ENCODE measurements at regions not wholly inside any gene's neighbourhood (a gene's known extent, or its start where the extent isn't known, plus 50 kb on each side); places are given as distances from the start of the nearest gene placed in this dataset.

DNA sequence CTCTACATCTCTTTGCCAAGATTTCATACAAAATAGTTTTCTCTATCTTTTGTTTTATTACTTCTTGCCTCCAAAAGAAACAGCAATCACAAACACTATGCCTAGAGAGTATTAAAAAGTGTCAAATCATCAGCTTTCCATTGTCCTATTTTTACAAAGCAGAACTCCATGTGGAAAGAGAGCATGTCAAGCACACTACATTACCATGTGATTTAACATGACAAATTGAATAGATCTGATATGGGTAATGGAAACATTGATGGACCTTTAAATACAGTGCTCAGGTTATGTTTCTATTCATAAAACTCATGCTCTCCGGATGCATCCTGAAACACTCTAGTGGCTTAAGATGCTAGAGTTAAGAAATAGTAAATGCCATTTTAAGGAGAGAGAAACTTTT lies 791.4 kb upstream of the CTNND2 start:
- H3K36me3 ChIP-seq (ENCODE audit: insufficient read depth, low read length): no peaks in the 10 kb centered on the region
- no peak overlapping the region for H3K4me2 ChIP-seq (ENCODE audit: low read depth, low read length, poor library complexity, severe bottlenecking)
- H3K9ac ChIP-seq (ENCODE audit: low read length): no peak overlapping the region
- H3K79me2 ChIP-seq (ENCODE audit: low read length): no peaks in the 10 kb centered on the region
- no peak for DNase-seq
- no peak overlapping the region for H2AFZ ChIP-seq (ENCODE audit: low read length)
- no peaks in the 10 kb centered on the region for H3K4me1 ChIP-seq (ENCODE audit: low read length)
- no peak overlapping the region for H3K4me3 ChIP-seq (ENCODE audit: low read length)
- H3K27ac ChIP-seq (ENCODE audit: low read length): no peak overlapping the region
- H3K9me3 ChIP-seq (ENCODE audit: low read length): peaks cover 25% of the 10 kb centered on the region
- no peaks in the 10 kb centered on the region for H3K9me2 ChIP-seq (replicated peaks; ENCODE audit: insufficient read depth, low read length)
- H4K20me1 ChIP-seq (ENCODE audit: insufficient read depth, low read depth, low read length): no peaks in the 10 kb centered on the region
- H3K27me3 ChIP-seq (ENCODE audit: low read length): no peaks in the 10 kb centered on the region

DNA sequence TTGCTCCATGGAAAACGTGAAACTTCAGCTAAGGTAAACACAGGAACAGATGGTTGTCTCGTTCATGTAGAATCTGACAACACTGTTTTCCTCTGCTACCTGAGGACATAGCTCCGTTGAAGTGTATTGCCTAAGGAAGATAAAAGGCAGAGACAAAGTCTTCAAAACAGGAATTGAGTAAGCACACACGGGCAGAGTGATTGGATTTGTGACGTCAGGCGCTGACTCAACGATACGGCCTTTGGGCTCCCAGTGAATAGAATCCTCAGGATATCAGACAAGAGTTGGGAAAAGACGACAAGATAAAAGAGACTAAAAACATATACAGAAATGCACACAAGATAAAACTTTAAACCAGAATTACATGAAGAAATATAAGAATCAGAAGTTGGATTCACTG lies 787.1 kb upstream of the CTNND2 start:
- no peaks in the 10 kb centered on the region for H3K79me2 ChIP-seq (ENCODE audit: low read length)
- H3K9ac ChIP-seq (ENCODE audit: low read length): no peak overlapping the region
- H3K27me3 ChIP-seq (ENCODE audit: low read length): no peaks in the 10 kb centered on the region
- H4K20me1 ChIP-seq (ENCODE audit: insufficient read depth, low read depth, low read length): no peaks in the 10 kb centered on the region
- H3K4me3 ChIP-seq (ENCODE audit: low read length): no peak overlapping the region
- no peak overlapping the region for H3K4me2 ChIP-seq (ENCODE audit: low read depth, low read length, poor library complexity, severe bottlenecking)
- H3K27ac ChIP-seq (ENCODE audit: low read length): no peak overlapping the region
- H3K4me1 ChIP-seq (ENCODE audit: low read length): no peaks in the 10 kb centered on the region
- no peak for DNase-seq
- no peak overlapping the region for H2AFZ ChIP-seq (ENCODE audit: low read length)
- peaks cover 22% of the 10 kb centered on the region for H3K9me3 ChIP-seq (ENCODE audit: low read length)
- H3K36me3 ChIP-seq (ENCODE audit: insufficient read depth, low read length): no peaks in the 10 kb centered on the region
- H3K9me2 ChIP-seq (replicated peaks; ENCODE audit: insufficient read depth, low read length): no peaks in the 10 kb centered on the region

DNA sequence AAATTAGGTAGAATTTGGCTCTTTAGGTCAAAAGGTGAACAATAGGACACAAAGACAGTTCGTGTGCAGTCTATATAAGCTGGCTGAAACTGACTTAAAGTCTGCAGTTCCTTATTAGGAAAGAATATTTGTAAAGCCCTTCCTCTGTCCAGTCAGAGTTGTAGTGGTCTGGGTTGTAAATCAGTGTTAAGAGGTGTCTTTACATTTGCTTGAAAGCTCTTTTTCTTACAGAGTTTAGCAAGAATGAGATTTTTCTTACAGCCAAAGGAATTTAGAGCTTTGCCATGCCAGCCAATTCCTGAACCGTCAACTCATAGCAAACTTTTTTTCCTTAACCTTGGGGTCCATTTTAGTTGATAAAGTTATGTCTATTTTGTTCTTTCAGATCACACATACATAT lies 786.1 kb upstream of the CTNND2 start:
- H3K9ac ChIP-seq (ENCODE audit: low read length): no peak overlapping the region
- H3K4me1 ChIP-seq (ENCODE audit: low read length): no peaks in the 10 kb centered on the region
- no peaks in the 10 kb centered on the region for H3K36me3 ChIP-seq (ENCODE audit: insufficient read depth, low read length)
- no peak for DNase-seq
- H3K4me2 ChIP-seq (ENCODE audit: low read depth, low read length, poor library complexity, severe bottlenecking): no peak overlapping the region
- H3K9me3 ChIP-seq (ENCODE audit: low read length): peaks cover 28% of the 10 kb centered on the region
- no peaks in the 10 kb centered on the region for H4K20me1 ChIP-seq (ENCODE audit: insufficient read depth, low read depth, low read length)
- H3K4me3 ChIP-seq (ENCODE audit: low read length): no peak overlapping the region
- no peaks in the 10 kb centered on the region for H3K79me2 ChIP-seq (ENCODE audit: low read length)
- H3K27ac ChIP-seq (ENCODE audit: low read length): no peak overlapping the region
- H3K9me2 ChIP-seq (replicated peaks; ENCODE audit: insufficient read depth, low read length): no peaks in the 10 kb centered on the region
- no peaks in the 10 kb centered on the region for H3K27me3 ChIP-seq (ENCODE audit: low read length)
- no peak overlapping the region for H2AFZ ChIP-seq (ENCODE audit: low read length)

DNA sequence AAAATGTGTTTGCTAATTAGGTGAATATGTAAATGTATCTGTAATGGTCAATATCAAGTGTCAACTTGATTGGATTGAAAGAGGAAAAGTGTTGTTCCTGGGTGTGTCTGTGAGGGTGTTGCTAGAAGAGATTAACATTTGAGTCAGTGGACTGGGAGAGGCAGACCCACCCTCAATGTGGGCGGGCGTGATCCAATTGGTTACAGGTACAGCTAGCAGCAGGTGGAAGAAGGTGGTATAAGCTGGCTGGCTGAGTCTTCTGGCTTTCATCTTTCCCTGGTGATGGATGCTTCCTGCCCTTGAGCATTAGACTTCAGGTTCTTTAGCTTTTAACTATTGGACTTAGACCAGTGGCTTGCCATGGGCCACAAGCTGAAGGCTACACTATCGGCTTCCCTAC lies 779.0 kb upstream of the CTNND2 start:
- H3K79me2 ChIP-seq (ENCODE audit: low read length): no peaks in the 10 kb centered on the region
- H3K9ac ChIP-seq (ENCODE audit: low read length): no peak overlapping the region
- H3K9me2 ChIP-seq (replicated peaks; ENCODE audit: insufficient read depth, low read length): no peaks in the 10 kb centered on the region
- H4K20me1 ChIP-seq (ENCODE audit: insufficient read depth, low read depth, low read length): no peaks in the 10 kb centered on the region
- H2AFZ ChIP-seq (ENCODE audit: low read length): no peak overlapping the region
- no peak overlapping the region for H3K4me2 ChIP-seq (ENCODE audit: low read depth, low read length, poor library complexity, severe bottlenecking)
- H3K27ac ChIP-seq (ENCODE audit: low read length): no peak overlapping the region
- no peaks in the 10 kb centered on the region for H3K36me3 ChIP-seq (ENCODE audit: insufficient read depth, low read length)
- H3K4me3 ChIP-seq (ENCODE audit: low read length): no peak overlapping the region
- DNase-seq: no peak
- H3K4me1 ChIP-seq (ENCODE audit: low read length): no peaks in the 10 kb centered on the region
- H3K9me3 ChIP-seq (ENCODE audit: low read length): peaks cover 34% of the 10 kb centered on the region
- no peaks in the 10 kb centered on the region for H3K27me3 ChIP-seq (ENCODE audit: low read length)

DNA sequence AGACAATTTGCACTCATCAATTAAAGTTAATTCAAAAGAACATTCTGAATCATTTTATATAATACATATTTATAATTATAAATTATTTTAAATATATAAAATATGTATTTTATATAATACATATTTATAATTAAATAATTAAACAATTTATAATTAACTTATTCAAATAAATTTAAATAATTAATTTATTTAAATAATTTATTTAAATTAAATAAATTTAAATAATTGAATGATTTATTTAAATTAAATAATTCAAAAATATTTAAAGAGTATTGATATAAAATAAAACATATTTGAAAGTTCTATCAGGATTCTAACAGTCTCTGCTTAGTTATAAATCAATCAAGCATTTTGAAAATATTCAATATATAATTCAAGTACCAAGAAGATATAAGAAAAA lies 775.5 kb upstream of the CTNND2 start:
- no peaks in the 10 kb centered on the region for H3K9me2 ChIP-seq (replicated peaks; ENCODE audit: insufficient read depth, low read length)
- no peaks in the 10 kb centered on the region for H3K4me1 ChIP-seq (ENCODE audit: low read length)
- H3K79me2 ChIP-seq (ENCODE audit: low read length): no peaks in the 10 kb centered on the region
- no peaks in the 10 kb centered on the region for H3K27me3 ChIP-seq (ENCODE audit: low read length)
- H4K20me1 ChIP-seq (ENCODE audit: insufficient read depth, low read depth, low read length): no peaks in the 10 kb centered on the region
- DNase-seq: no peak
- H3K9ac ChIP-seq (ENCODE audit: low read length): no peak overlapping the region
- H2AFZ ChIP-seq (ENCODE audit: low read length): no peak overlapping the region
- H3K4me2 ChIP-seq (ENCODE audit: low read depth, low read length, poor library complexity, severe bottlenecking): no peak overlapping the region
- no peaks in the 10 kb centered on the region for H3K36me3 ChIP-seq (ENCODE audit: insufficient read depth, low read length)
- no peak overlapping the region for H3K4me3 ChIP-seq (ENCODE audit: low read length)
- peaks cover 34% of the 10 kb centered on the region for H3K9me3 ChIP-seq (ENCODE audit: low read length)
- no peak overlapping the region for H3K27ac ChIP-seq (ENCODE audit: low read length)

DNA sequence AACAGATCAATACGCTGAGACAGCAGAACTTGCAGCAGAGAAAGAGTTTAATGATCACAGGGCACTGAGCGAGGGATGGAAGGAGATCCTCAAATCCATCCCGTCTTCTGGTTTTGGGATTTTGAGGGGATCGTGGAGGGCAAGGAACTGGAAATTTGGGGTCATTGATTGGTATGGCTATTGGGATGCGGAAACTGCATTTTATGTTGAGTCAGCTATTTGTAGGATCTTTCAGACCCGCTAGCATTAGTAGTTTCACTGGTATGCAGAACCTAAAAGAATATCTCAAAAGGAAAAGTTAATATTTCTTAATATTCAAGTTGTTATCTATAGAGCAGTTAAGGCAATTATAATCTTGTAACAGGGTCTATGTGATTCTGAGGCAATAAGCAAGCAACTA lies 771.7 kb upstream of the CTNND2 start:
- Histone ChIP-seq H3K9ac (ENCODE audit: low read length) (no peak overlapping the region), H3K4me3 (ENCODE audit: low read length) (no peak overlapping the region), H3K9me3 (ENCODE audit: low read length) (peaks cover 25% of the 10 kb centered on the region), H4K20me1 (ENCODE audit: insufficient read depth, low read depth, low read length) (no peaks in the 10 kb centered on the region), H3K79me2 (ENCODE audit: low read length) (no peaks in the 10 kb centered on the region), H2AFZ (ENCODE audit: low read length) (no peak overlapping the region), H3K9me2 (replicated peaks; ENCODE audit: insufficient read depth, low read length) (no peaks in the 10 kb centered on the region), H3K4me2 (ENCODE audit: low read depth, low read length, poor library complexity, severe bottlenecking) (no peak overlapping the region), H3K27ac (ENCODE audit: low read length) (no peak overlapping the region), H3K36me3 (ENCODE audit: insufficient read depth, low read length) (no peaks in the 10 kb centered on the region), H3K27me3 (ENCODE audit: low read length) (no peaks in the 10 kb centered on the region), H3K4me1 (ENCODE audit: low read length) (no peaks in the 10 kb centered on the region)
- no peak for DNase-seq

DNA sequence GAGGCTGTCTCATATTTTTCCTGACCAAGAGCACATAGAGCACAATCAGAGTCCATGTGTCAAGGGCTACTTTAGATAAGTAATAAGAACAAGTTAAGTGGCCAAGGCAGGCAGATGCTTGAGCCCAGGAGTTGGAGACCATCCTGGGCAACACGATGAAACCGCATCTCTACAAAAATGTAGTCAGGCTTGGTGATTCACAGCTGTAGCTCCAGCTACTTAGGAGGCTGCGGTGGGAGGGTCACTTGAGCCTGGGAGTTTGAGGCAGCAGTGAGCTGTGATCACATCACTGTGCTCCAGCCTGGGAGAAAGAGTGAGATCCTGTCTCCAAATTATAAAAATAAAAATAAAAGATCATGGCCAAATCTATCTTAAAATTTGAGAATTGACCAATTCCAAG lies 767.9 kb upstream of the CTNND2 start:
- Histone ChIP-seq H4K20me1 (ENCODE audit: insufficient read depth, low read depth, low read length) (no peaks in the 10 kb centered on the region), H3K4me2 (ENCODE audit: low read depth, low read length, poor library complexity, severe bottlenecking) (no peak overlapping the region), H3K9ac (ENCODE audit: low read length) (no peak overlapping the region), H2AFZ (ENCODE audit: low read length) (no peak overlapping the region), H3K4me3 (ENCODE audit: low read length) (no peak overlapping the region), H3K27me3 (ENCODE audit: low read length) (no peaks in the 10 kb centered on the region), H3K79me2 (ENCODE audit: low read length) (no peaks in the 10 kb centered on the region), H3K4me1 (ENCODE audit: low read length) (no peaks in the 10 kb centered on the region), H3K36me3 (ENCODE audit: insufficient read depth, low read length) (no peaks in the 10 kb centered on the region), H3K9me2 (replicated peaks; ENCODE audit: insufficient read depth, low read length) (no peaks in the 10 kb centered on the region), H3K9me3 (ENCODE audit: low read length) (peaks cover 20% of the 10 kb centered on the region), H3K27ac (ENCODE audit: low read length) (no peak overlapping the region)
- no peak for DNase-seq

DNA sequence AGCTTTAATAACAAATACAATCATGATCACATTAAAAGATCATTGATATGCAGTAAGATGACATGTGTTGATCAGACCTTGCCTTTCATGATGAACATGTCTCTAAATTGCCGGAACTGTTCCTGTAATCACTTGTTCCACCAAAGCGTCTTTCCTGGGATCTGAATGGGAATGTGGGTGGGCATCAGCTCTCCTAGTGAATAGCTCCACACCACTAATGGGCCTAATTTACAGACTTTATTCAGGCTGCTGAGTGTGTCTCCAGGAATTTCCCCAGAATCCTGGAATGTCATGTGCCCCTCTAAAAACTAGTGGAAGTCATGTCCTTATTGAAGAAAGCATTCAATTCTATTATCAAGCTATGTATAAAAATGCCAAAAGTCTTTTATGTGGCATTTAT lies 765.1 kb upstream of the CTNND2 start:
- Histone ChIP-seq H3K9me3 (ENCODE audit: low read length) (peaks cover 6% of the 10 kb centered on the region; the same call in 1 of the 2 replicates), H3K9ac (ENCODE audit: low read length) (no peak overlapping the region), H3K4me3 (ENCODE audit: low read length) (no peak overlapping the region), H3K27ac (ENCODE audit: low read length) (no peak overlapping the region), H3K79me2 (ENCODE audit: low read length) (no peaks in the 10 kb centered on the region), H2AFZ (ENCODE audit: low read length) (no peak overlapping the region), H3K36me3 (ENCODE audit: insufficient read depth, low read length) (no peaks in the 10 kb centered on the region), H3K27me3 (ENCODE audit: low read length) (no peaks in the 10 kb centered on the region), H3K4me1 (ENCODE audit: low read length) (no peaks in the 10 kb centered on the region), H3K9me2 (replicated peaks; ENCODE audit: insufficient read depth, low read length) (no peaks in the 10 kb centered on the region), H3K4me2 (ENCODE audit: low read depth, low read length, poor library complexity, severe bottlenecking) (no peak overlapping the region), H4K20me1 (ENCODE audit: insufficient read depth, low read depth, low read length) (no peaks in the 10 kb centered on the region)
- DNase-seq: no peak

DNA sequence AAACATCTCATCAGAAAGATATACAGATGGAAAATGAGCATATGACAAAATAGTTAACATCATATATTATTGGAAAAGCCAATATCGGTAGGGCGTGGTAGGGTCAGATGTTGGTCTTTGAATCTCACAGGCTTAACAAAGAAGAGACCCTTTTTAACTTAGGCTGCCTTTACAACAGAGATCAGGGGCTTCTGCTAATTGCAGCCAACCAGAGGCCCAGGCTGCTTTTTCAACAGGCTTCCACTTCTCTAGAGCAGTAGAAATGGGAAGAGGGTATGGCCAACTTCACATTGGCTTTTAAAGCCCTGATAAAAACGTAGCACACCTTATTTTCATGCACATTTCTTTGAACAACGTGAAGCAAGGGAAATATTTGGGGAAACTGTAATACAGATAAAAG lies 764.3 kb upstream of the CTNND2 start:
- Histone ChIP-seq H3K4me3 (ENCODE audit: low read length) (no peak overlapping the region), H4K20me1 (ENCODE audit: insufficient read depth, low read depth, low read length) (no peaks in the 10 kb centered on the region)

More for the DNA sequence above, 764.3 kb upstream of the CTNND2 start:
- Histone ChIP-seq H3K79me2 (ENCODE audit: low read length) (no peaks in the 10 kb centered on the region), H3K4me2 (ENCODE audit: low read depth, low read length, poor library complexity, severe bottlenecking) (no peak overlapping the region), H3K36me3 (ENCODE audit: insufficient read depth, low read length) (no peaks in the 10 kb centered on the region), H2AFZ (ENCODE audit: low read length) (no peak overlapping the region), H3K27me3 (ENCODE audit: low read length) (no peaks in the 10 kb centered on the region), H3K9me2 (replicated peaks; ENCODE audit: insufficient read depth, low read length) (no peaks in the 10 kb centered on the region), H3K4me1 (ENCODE audit: low read length) (no peaks in the 10 kb centered on the region), H3K27ac (ENCODE audit: low read length) (no peak overlapping the region), H3K9ac (ENCODE audit: low read length) (no peak overlapping the region), H3K9me3 (ENCODE audit: low read length) (peaks cover 6% of the 10 kb centered on the region; the same call in 1 of the 2 replicates)
- DNase-seq: no peak

All from Karpas-422 (cell line).